ENCODE measurements at regions not wholly inside any gene's neighbourhood (a gene's known extent, or its start where the extent isn't known, plus 50 kb on each side); places are given as distances from the start of the nearest gene placed in this dataset.

GRCh38 chr1:121566346-121566745, 381.6 kb downstream of the SRGAP2C start:
- Histone ChIP-seq H3K27ac (ENCODE audit: control insufficient read depth, insufficient read depth) (no peak overlapping the region), H3K4me1 (ENCODE audit: control insufficient read depth, insufficient read depth, low read length) (no peaks in the 10 kb centered on the region), H3K4me3 (no peak overlapping the region), H4K20me1 (ENCODE audit: control insufficient read depth, insufficient read depth) (no peaks in the 10 kb centered on the region), H3K4me2 (ENCODE audit: control insufficient read depth, insufficient read depth) (no peak overlapping the region), H3K9me3 (replicated peaks; ENCODE audit: control insufficient read depth, insufficient read depth, low read length) (no peaks in the 10 kb centered on the region), H3K79me2 (ENCODE audit: control insufficient read depth, insufficient read depth, low read length) (no peaks in the 10 kb centered on the region), H3K36me3 (ENCODE audit: control insufficient read depth in 2 of 2, insufficient read depth in 2 of 2, low read length in 1 of 2) (no peaks in the 10 kb centered on the region), H2AFZ (ENCODE audit: control insufficient read depth, low read depth, low read length) (no peak overlapping the region), H3K27me3 (replicated peaks in 1 of 2; ENCODE audit: control insufficient read depth in 2 of 2, insufficient read depth in 2 of 2, low read length in 1 of 2) (no peaks in the 10 kb centered on the region), H3K9ac (ENCODE audit: control insufficient read depth, insufficient read depth, low read length) (no peak overlapping the region)
- ChIA-PET RAD21 (ENCODE audit: unreplicated experiment) (no interaction called here), SMC1A (ENCODE audit: uncharacterized antibody, unreplicated experiment) (no interaction called here), CTCF (no interaction called here), POLR2A (no interaction called here)
- in situ Hi-C loops (cut with MboI), result no loop called here
- TF ChIP-seq CHD4 (IDR thresholded peaks at IDR 0.05), result no peak
- TF ChIP-seq PAX8 (IDR thresholded peaks at IDR 0.05), result no peak
- TF ChIP-seq HDAC6 (IDR thresholded peaks at IDR 0.05; ENCODE audit: unreplicated experiment), result no peak
- TF ChIP-seq TCF12 (IDR thresholded peaks at IDR 0.05; ENCODE audit: low read depth, low read length), result no peak
- no peak for TF ChIP-seq KDM1A (IDR thresholded peaks at IDR 0.05; ENCODE audit: borderline replicate concordance)
- TF ChIP-seq EP300 (IDR thresholded peaks at IDR 0.05; ENCODE audit: borderline replicate concordance in 1 of 2, control insufficient read depth in 1 of 2, low read depth in 2 of 2, low read length in 2 of 2), result no peak
- TF ChIP-seq SKIL (IDR thresholded peaks at IDR 0.05; ENCODE audit: low read depth, poor library complexity, severe bottlenecking), result no peak
- no peak for TF ChIP-seq ZZZ3 (IDR thresholded peaks at IDR 0.05; ENCODE audit: control insufficient read depth, insufficient read length, low read depth)
- TF ChIP-seq POLR2AphosphoS5 (IDR thresholded peaks at IDR 0.05; ENCODE audit: low read length), result no peak
- TF ChIP-seq SREBF1 (IDR thresholded peaks at IDR 0.05; ENCODE audit: low read length), result no peak
- no peak for TF ChIP-seq TCF7 (IDR thresholded peaks at IDR 0.05; ENCODE audit: borderline replicate concordance)
- ATAC-seq (no peak), DNase-seq (ENCODE audit: low read depth, low spot score) (no peak), FAIRE-seq (no peak)
- intact Hi-C loops (cut with micrococcal nuclease; ENCODE audit: unreplicated experiment), result no loop called here
- WGBS (ENCODE audit: insufficient coverage, insufficient replicate concordance, low lambda C conversion rate, missing lambda C conversion rate), result 41% methylated on average over 4 of the region's 4 CpGs
- no TSS peak for BruUV-seq (replicated peaks)
